ENCODE measurements at regions not wholly inside any gene's neighbourhood (a gene's known extent, or its start where the extent isn't known, plus 50 kb on each side); places are given as distances from the start of the nearest gene placed in this dataset.

DNA sequence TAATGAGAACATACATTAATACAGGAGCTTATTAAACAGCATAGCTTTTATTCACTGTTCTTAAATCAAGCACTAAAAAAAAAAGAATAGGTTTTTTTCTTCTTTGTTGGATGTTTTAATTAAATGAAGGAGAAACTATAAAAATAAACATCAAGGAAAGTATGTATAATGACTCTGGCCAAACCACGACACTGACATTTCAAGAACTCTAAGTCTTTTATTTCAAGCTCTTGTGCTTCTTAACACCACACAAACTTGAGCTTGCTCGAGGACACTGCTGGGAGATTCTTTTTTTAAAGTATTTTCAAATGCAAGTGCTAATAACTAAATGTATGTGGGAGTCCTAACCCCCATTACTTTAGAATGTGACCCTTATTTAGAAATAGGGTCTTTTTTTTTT, 204.9 kb upstream of the PPARGC1A start:
- Histone ChIP-seq H3K27me3 (no peaks in the 10 kb centered on the region), H3K4me1 (no peaks in the 10 kb centered on the region), H3K9me3 (no peaks in the 10 kb centered on the region), H3K4me3 (no peak overlapping the region), H3K27ac (no peak overlapping the region), H3K36me3 (no peaks in the 10 kb centered on the region)
- intact Hi-C loops (cut with DNase I) = no loop called here
- TF ChIP-seq, protein P1, sequence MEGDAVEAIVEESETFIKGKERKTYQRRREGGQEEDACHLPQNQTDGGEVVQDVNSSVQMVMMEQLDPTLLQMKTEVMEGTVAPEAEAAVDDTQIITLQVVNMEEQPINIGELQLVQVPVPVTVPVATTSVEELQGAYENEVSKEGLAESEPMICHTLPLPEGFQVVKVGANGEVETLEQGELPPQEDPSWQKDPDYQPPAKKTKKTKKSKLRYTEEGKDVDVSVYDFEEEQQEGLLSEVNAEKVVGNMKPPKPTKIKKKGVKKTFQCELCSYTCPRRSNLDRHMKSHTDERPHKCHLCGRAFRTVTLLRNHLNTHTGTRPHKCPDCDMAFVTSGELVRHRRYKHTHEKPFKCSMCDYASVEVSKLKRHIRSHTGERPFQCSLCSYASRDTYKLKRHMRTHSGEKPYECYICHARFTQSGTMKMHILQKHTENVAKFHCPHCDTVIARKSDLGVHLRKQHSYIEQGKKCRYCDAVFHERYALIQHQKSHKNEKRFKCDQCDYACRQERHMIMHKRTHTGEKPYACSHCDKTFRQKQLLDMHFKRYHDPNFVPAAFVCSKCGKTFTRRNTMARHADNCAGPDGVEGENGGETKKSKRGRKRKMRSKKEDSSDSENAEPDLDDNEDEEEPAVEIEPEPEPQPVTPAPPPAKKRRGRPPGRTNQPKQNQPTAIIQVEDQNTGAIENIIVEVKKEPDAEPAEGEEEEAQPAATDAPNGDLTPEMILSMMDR (IDR thresholded peaks at IDR 0.05) = no peak
- ATAC-seq (no peak), DNase-seq (no peak)
- 80 to 86% methylated on average over 2 of the region's 2 CpGs for WGBS, 2 donors

DNA sequence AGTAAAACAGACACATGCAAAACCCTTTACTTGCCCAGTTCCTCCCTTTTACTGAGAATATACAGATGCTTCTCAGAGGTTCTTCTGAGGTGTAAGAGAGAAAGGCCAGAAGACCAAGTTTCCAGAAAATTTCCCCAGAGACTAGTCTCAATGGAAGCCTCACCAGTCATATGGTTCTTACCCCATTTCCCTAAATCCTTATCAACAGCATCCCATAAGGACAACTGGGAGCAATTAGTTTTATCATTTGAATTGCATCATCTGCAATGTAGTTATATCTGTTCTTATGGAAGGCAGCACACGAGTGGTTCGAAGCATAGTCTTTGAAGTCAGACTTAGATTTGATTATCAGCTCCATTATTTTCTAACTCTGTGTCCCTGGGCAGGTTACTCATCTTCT, 203.6 kb upstream of the PPARGC1A start:
- DNase-seq = no peak
- intact Hi-C loops (cut with DNase I) = no loop called here
- ATAC-seq = no peak
- Histone ChIP-seq H3K4me3 (no peak overlapping the region), H3K36me3 (no peaks in the 10 kb centered on the region), H3K9me3 (no peaks in the 10 kb centered on the region), H3K27me3 (no peaks in the 10 kb centered on the region), H3K4me1 (no peaks in the 10 kb centered on the region), H3K27ac (no peak overlapping the region)
- TF ChIP-seq, protein P1 (IDR thresholded peaks at IDR 0.05) = no peak
- WGBS, 2 donors = 77 to 83% methylated on average over 2 of the region's 2 CpGs

DNA sequence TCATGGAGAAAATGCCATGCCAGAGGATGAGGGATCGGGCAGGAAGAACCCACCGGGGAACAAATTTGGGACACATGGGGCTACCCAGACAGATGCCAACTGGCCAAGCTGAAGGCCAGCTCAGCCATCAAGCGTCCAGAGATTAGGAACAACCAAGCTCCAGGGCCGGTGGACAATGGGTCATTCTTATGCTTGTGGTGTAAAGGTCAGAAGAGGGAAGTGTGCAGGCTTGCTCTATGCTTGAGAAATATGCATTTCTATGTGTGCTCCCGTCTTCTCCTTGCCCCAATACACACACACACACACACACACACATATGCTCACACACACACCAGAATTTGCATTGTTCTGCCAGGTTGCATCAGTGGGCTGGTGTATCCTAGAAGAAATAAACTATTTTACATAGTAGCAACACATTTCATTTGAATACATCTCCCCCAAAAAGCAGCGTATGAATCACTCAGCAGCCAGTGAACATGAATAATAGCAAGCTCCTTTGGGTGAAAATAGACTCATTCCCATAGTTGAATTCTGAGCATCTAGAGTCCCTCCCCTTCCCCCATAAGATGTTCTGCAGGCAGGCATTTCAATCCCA, 201.9 kb upstream of the PPARGC1A start:
- H3K4me1 ChIP-seq = no peaks in the 10 kb centered on the region
- DNase-seq (no peak), ATAC-seq (no peak)
- TF ChIP-seq, protein P1 (IDR thresholded peaks at IDR 0.05) = no peak
- H3K9me3 ChIP-seq = no peaks in the 10 kb centered on the region
- H3K27me3 ChIP-seq = no peaks in the 10 kb centered on the region
- intact Hi-C loops (cut with DNase I) = no loop called here
- WGBS, 2 donors = 89 to 94% methylated on average over 6 of the region's 6 CpGs
- no peaks in the 10 kb centered on the region for H3K36me3 ChIP-seq
- no peak overlapping the region for H3K4me3 ChIP-seq
- no peak overlapping the region for H3K27ac ChIP-seq

DNA sequence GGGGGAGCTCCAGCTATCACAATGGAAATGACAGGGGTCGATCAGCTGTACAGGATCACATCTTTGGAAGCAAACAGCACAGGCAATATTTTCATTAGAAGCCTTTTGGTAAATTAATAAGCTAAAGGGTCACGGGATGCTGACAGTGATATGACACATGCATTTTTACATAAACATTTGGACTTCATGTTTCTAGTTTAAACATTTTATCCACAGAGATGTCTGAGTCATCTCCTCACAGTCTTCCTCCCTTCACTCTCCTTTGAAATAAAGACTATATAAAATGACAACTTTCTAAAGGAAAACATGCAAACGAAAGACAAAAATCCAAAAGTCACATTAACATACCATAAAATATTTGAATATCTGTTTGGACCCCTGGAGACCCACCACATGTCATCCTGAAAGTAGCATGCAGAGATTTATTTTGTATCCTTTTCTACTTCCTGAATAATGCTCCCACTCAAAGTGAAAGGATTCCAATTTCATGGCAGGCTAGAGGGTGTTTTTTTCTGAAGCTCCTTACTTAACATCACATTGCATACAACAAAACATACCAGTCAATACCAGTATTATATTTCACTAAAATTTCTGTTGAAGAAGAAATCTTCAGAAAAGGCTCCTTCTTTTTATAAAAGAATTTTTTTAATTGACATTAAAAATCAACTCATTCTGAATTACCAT, 200.1 kb upstream of the PPARGC1A start:
- no peak for ATAC-seq
- Histone ChIP-seq H3K36me3 (no peaks in the 10 kb centered on the region), H3K4me1 (no peaks in the 10 kb centered on the region), H3K4me3 (no peak overlapping the region), H3K9me3 (no peaks in the 10 kb centered on the region), H3K27me3 (no peaks in the 10 kb centered on the region), H3K27ac (no peak overlapping the region)
- intact Hi-C loops (cut with DNase I) = no loop called here
- WGBS, 2 donors = 73 to 77% methylated on average over 3 of the region's 3 CpGs
- TF ChIP-seq, protein P1 (IDR thresholded peaks at IDR 0.05) = no peak
- DNase-seq = no peak
